ENCODE measurements at regions not wholly inside any gene's neighbourhood (a gene's known extent, or its start where the extent isn't known, plus 50 kb on each side); places are given as distances from the start of the nearest gene placed in this dataset.

DNA sequence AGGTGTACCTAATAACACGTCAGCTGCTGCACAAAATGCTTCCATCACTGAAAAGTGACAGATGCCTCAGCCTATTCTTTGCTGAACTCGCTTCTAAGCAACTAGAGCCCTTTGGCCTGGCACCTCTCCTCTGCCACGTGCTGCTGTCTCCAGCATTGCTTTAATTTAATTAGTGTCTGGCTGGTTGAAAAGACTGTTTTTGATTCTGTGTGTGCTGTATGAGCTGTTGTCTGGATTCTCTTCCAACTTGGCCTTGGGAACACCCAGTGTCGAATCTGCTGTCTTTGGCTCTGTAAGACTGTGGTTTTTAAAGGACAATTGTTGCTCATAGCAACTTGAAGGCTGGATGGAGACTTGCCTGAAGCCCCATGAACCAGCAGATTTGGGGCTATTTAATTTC, 109.5 kb downstream of the PSMG1 start:
- no TSS peak for BruUV-seq (replicated peaks)
- Histone ChIP-seq H3K27ac (ENCODE audit: insufficient read depth, low read depth, low read length) (no peak overlapping the region), H4K20me1 (replicated peaks; ENCODE audit: control insufficient read depth, extremely low read depth, insufficient read depth, low read length) (no peaks in the 10 kb centered on the region), H3K9ac (replicated peaks; ENCODE audit: extremely low read depth, insufficient read depth, low read length) (no peak overlapping the region), H3K4me3 (replicated peaks in 1 of 3; ENCODE audit: insufficient read depth in 1 of 3, low read depth in 1 of 3, low read length in 3 of 3) (no peak overlapping the region), H3K79me2 (ENCODE audit: control insufficient read depth, insufficient read depth, low read length) (no peaks in the 10 kb centered on the region), H3K4me2 (ENCODE audit: insufficient read depth, low read length) (no peak overlapping the region), H3K9me1 (replicated peaks; ENCODE audit: control insufficient read depth, extremely low read depth, insufficient read depth, low read length) (no peaks in the 10 kb centered on the region), H2AFZ (ENCODE audit: low read depth, low read length) (no peak overlapping the region), H3K4me1 (ENCODE audit: control insufficient read depth, extremely low read depth, insufficient read depth, low read length) (no peaks in the 10 kb centered on the region), H3K36me3 (ENCODE audit: control insufficient read depth in 2 of 2, extremely low read depth in 1 of 2, insufficient read depth in 2 of 2, low read length in 2 of 2) (no peaks in the 10 kb centered on the region), H3K9me3 (replicated peaks; ENCODE audit: control insufficient read depth, insufficient read depth, low read length) (no peaks in the 10 kb centered on the region), H3K27me3 (ENCODE audit: control insufficient read depth in 2 of 2, insufficient read depth in 2 of 2, low read length in 2 of 2) (peaks cover 3 to 11% of the 10 kb centered on the region in 2 experiments)
- no peak for TF ChIP-seq MAX (IDR thresholded peaks at IDR 0.05; ENCODE audit: insufficient read depth, insufficient read length)
- no peak for TF ChIP-seq EZH2 (IDR thresholded peaks at IDR 0.05; ENCODE audit: borderline replicate concordance, low read depth, low read length, severe bottlenecking)
- no peak for TF ChIP-seq POLR2A (IDR thresholded peaks at IDR 0.05; ENCODE audit: low read depth, low read length)
- TF ChIP-seq MYC (IDR thresholded peaks at IDR 0.05; ENCODE audit: low read depth, low read length) = no peak
- no peak for TF ChIP-seq JUN (IDR thresholded peaks at IDR 0.05; ENCODE audit: borderline replicate concordance, insufficient read depth, insufficient read length, low read depth)
- no peak for TF ChIP-seq GATA2 (IDR thresholded peaks at IDR 0.05; ENCODE audit: insufficient read depth, insufficient read length, low read depth, low read length)
- no peak for TF ChIP-seq FOS (IDR thresholded peaks at IDR 0.05; ENCODE audit: borderline replicate concordance, insufficient read depth, low read length)
- no peak for DNase-seq (ENCODE audit: low read depth, low spot score)
- intact Hi-C loops (cut with micrococcal nuclease) = no loop called here
- CTCF ChIA-PET = interaction anchor here (1.2 kb wide), 1 partner anchor 18 kb away, joined by 3 read pairs; no protein-coding TSS in a partner anchor
- dilution Hi-C loops (cut with MboI; ENCODE audit: extremely low pct_ligation_motif_present, low sequenced_read_pairs) = no loop called here
- no peak for FAIRE-seq
- POLR2A ChIA-PET = no interaction called here

DNA sequence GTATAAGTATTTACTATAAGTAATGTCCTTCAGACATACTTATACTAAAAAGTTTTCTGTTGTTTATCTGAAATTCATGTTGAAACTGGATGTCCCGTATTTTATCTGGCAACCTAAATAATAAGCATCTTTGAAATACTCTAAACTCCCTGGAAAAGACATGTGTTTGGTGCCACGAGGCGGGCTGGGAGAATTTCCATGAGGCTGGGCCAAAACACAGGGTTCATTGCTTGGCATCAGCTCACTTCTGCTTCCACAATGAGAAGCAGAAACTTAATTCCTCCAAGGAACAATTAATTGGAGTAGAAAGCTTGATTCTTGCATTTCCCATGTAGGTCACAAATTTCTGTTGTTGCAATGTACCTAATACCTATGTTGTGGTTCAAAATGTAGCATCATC, 110.2 kb downstream of the PSMG1 start:
- intact Hi-C loops (cut with micrococcal nuclease) = no loop called here
- dilution Hi-C loops (cut with MboI; ENCODE audit: extremely low pct_ligation_motif_present, low sequenced_read_pairs) = no loop called here
- ChIA-PET POLR2A (no interaction called here), CTCF (interaction anchor here (1.2 kb wide), 1 partner anchor 19 kb away, joined by 3 read pairs; no protein-coding TSS in a partner anchor)
- Histone ChIP-seq H3K4me1 (ENCODE audit: control insufficient read depth, extremely low read depth, insufficient read depth, low read length) (no peaks in the 10 kb centered on the region), H4K20me1 (replicated peaks; ENCODE audit: control insufficient read depth, extremely low read depth, insufficient read depth, low read length) (no peaks in the 10 kb centered on the region), H3K27ac (ENCODE audit: insufficient read depth, low read depth, low read length) (no peak overlapping the region), H3K36me3 (ENCODE audit: control insufficient read depth in 2 of 2, extremely low read depth in 1 of 2, insufficient read depth in 2 of 2, low read length in 2 of 2) (no peaks in the 10 kb centered on the region), H3K9ac (replicated peaks; ENCODE audit: extremely low read depth, insufficient read depth, low read length) (no peak overlapping the region), H2AFZ (ENCODE audit: low read depth, low read length) (no peak overlapping the region), H3K79me2 (ENCODE audit: control insufficient read depth, insufficient read depth, low read length) (no peaks in the 10 kb centered on the region), H3K9me1 (replicated peaks; ENCODE audit: control insufficient read depth, extremely low read depth, insufficient read depth, low read length) (no peaks in the 10 kb centered on the region), H3K4me3 (replicated peaks in 1 of 3; ENCODE audit: insufficient read depth in 1 of 3, low read depth in 1 of 3, low read length in 3 of 3) (no peak overlapping the region), H3K9me3 (replicated peaks; ENCODE audit: control insufficient read depth, insufficient read depth, low read length) (no peaks in the 10 kb centered on the region), H3K4me2 (ENCODE audit: insufficient read depth, low read length) (no peak overlapping the region), H3K27me3 (ENCODE audit: control insufficient read depth in 2 of 2, insufficient read depth in 2 of 2, low read length in 2 of 2) (peaks cover 3 to 11% of the 10 kb centered on the region in 2 experiments)
- no peak for TF ChIP-seq MAX (IDR thresholded peaks at IDR 0.05; ENCODE audit: insufficient read depth, insufficient read length)
- no peak for TF ChIP-seq FOS (IDR thresholded peaks at IDR 0.05; ENCODE audit: borderline replicate concordance, insufficient read depth, low read length)
- no peak for DNase-seq (ENCODE audit: low read depth, low spot score)
- FAIRE-seq = no peak
- BruUV-seq (replicated peaks) = no TSS peak

Data from endothelial cell of umbilical vein (primary cell).